Prostate gland (tissue), 1 donor: ENCODE measurements at regions not wholly inside any gene's neighbourhood (a gene's known extent, or its start where the extent isn't known, plus 50 kb on each side); places are given as distances from the start of the nearest gene placed in this dataset.

Experiments used
- POLR2A ChIP-seq: fragments of 450-650 bp; IDR thresholded peaks from one replicate; pipeline ENCODE4 v1.6.1; 2016; ENCODE audit warnings: antibody characterized with exemption, mild to moderate bottlenecking
- POLR2AphosphoS5 ChIP-seq: sonication (generic); formaldehyde crosslinking; IDR thresholded peaks from one replicate; pipeline ENCODE4 v1.6.1; 2017; ENCODE audit warnings: antibody characterized with exemption

DNA sequence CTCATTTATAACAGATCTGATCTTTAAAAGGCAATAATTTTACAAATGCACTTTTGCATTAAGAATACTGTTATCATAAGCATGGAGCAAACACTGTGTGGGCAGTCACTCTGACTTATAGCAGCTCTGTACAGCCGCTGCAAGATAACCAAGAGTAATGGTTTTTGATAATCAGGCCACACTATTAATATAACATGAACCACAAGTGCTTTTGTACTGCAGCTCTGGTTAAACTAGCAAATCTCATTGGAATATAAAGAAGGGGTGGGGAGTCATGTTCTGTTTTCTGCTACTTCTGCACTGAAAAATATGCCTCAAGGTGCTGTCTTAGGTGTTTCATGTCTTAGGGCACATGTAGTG, 357.4 kb downstream of the LMO4 start:
- TF ChIP-seq POLR2AphosphoS5: no peak
- TF ChIP-seq POLR2A: no peak
